ENCODE measurements at regions not wholly inside any gene's neighbourhood (a gene's known extent, or its start where the extent isn't known, plus 50 kb on each side); places are given as distances from the start of the nearest gene placed in this dataset.

DNA sequence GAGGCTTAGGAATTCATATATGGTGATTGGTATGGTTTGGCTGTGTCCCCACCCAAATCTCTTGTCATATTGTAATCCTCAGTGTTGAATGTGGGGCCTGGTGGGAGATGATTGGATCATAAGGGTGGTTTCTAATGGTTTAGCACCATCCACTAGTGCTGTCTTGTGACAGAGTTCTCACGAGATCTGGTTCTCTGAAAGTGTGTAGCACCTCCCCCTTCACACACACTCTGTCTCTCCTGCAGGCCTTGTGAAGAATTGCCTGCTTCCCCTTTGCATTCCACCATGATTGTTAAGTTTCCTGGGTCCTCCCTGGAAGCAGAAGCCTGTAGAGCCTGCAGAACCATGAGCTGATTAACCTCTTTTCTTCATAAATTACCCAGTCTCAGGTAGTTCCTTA, 135.8 kb upstream of the FAT1 start:
- TF ChIP-seq CTCF (IDR thresholded peaks at IDR 0.05) (no peak), POLR2A (IDR thresholded peaks at IDR 0.05) (no peak), POLR2AphosphoS5 (IDR thresholded peaks at IDR 0.05; ENCODE audit: insufficient read depth in 1 of 2, low read depth in 1 of 2) (no peak)
